ENCODE measurements at regions not wholly inside any gene's neighbourhood (a gene's known extent, or its start where the extent isn't known, plus 50 kb on each side); places are given as distances from the start of the nearest gene placed in this dataset.

- TF ChIP-seq CTCF (IDR thresholded peaks at IDR 0.05; ENCODE audit: low read depth, low read length) (peak; percentile 40), EZH2phosphoT487 (IDR thresholded peaks at IDR 0.05; ENCODE audit: low read depth) (no peak)
These were observed 352.4 kb downstream of the USP25 start for GRCh38 chr21:16082038-16082816.
